ENCODE measurements at regions not wholly inside any gene's neighbourhood (a gene's known extent, or its start where the extent isn't known, plus 50 kb on each side); places are given as distances from the start of the nearest gene placed in this dataset.

DNA sequence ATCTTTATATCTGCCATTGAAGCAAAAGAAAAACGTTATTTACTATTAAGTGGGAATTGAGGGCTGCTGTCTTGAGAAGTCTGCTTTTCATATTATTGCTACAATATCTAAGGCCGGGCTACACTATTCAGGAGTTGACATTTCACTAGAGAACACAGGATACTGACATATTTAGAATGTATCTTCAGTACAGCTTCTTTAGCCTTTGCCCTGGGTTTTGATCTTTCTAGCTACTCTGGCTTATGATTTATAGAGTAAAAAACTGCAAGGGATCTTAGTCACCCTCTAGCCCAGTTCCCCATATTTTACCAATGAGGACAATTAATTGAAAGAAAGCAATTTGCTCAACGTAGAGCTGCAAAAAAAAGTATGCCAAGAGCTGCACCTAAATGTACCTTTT, 307.4 kb upstream of the DPPA4 start:
- 57 to 58% methylated on average over 3 of the region's 3 CpGs for WGBS, 2 donors
- ATAC-seq (ENCODE audit: low FRiP score in 2 of 2): no peak
- Histone ChIP-seq H3K27ac (no peak overlapping the region), H3K9me3 (no peaks in the 10 kb centered on the region), H3K4me3 (no peak overlapping the region), H3K4me1 (no peaks in the 10 kb centered on the region), H3K27me3 (no peaks in the 10 kb centered on the region), H3K36me3 (no peaks in the 10 kb centered on the region)
- no peak for DNase-seq
- TF ChIP-seq POLR2AphosphoS5 (IDR thresholded peaks at IDR 0.05): no peak
- TF ChIP-seq EP300 (IDR thresholded peaks at IDR 0.05): no peak
- TF ChIP-seq POLR2A (IDR thresholded peaks at IDR 0.05): no peak
- TF ChIP-seq, protein P1, sequence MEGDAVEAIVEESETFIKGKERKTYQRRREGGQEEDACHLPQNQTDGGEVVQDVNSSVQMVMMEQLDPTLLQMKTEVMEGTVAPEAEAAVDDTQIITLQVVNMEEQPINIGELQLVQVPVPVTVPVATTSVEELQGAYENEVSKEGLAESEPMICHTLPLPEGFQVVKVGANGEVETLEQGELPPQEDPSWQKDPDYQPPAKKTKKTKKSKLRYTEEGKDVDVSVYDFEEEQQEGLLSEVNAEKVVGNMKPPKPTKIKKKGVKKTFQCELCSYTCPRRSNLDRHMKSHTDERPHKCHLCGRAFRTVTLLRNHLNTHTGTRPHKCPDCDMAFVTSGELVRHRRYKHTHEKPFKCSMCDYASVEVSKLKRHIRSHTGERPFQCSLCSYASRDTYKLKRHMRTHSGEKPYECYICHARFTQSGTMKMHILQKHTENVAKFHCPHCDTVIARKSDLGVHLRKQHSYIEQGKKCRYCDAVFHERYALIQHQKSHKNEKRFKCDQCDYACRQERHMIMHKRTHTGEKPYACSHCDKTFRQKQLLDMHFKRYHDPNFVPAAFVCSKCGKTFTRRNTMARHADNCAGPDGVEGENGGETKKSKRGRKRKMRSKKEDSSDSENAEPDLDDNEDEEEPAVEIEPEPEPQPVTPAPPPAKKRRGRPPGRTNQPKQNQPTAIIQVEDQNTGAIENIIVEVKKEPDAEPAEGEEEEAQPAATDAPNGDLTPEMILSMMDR (IDR thresholded peaks at IDR 0.05): no peak

GRCh38 chr3:109648027-109648426, 310.7 kb upstream of the DPPA4 start:
- no peak for DNase-seq
- no peak overlapping the region for H3K27ac ChIP-seq
- no peak overlapping the region for H3K4me3 ChIP-seq
- no peak for ATAC-seq (ENCODE audit: low FRiP score in 2 of 2)
- no peaks in the 10 kb centered on the region for H3K36me3 ChIP-seq
- 53% methylated on average over 6 of the region's 6 CpGs; no CpG with 5 or more reads in 1 of the 2 donors for WGBS, 2 donors
- no peaks in the 10 kb centered on the region for H3K9me3 ChIP-seq
- H3K27me3 ChIP-seq: no peaks in the 10 kb centered on the region
- TF ChIP-seq POLR2A (IDR thresholded peaks at IDR 0.05) (no peak), EP300 (IDR thresholded peaks at IDR 0.05) (no peak), POLR2AphosphoS5 (IDR thresholded peaks at IDR 0.05) (no peak)
- TF ChIP-seq, protein P1 (IDR thresholded peaks at IDR 0.05): no peak
- no peaks in the 10 kb centered on the region for H3K4me1 ChIP-seq

- ATAC-seq (ENCODE audit: low FRiP score in 2 of 2) (no peak), DNase-seq (no peak)
- Histone ChIP-seq H3K4me1 (no peaks in the 10 kb centered on the region), H3K27me3 (no peaks in the 10 kb centered on the region), H3K27ac (no peak overlapping the region), H3K9me3 (peaks cover 0 to 5% (median 0%) of the 10 kb centered on the region in 4 donors), H3K36me3 (no peaks in the 10 kb centered on the region), H3K4me3 (no peak overlapping the region)
- TF ChIP-seq, protein P1 (IDR thresholded peaks at IDR 0.05): no peak
- TF ChIP-seq POLR2AphosphoS5 (IDR thresholded peaks at IDR 0.05) (no peak), EP300 (IDR thresholded peaks at IDR 0.05) (no peak), POLR2A (IDR thresholded peaks at IDR 0.05) (no peak)
These were observed 318.9 kb upstream of the DPPA4 start for GRCh38 chr3:109656225-109656624.

GRCh38 chr3:109678600-109678999, 341.3 kb upstream of the DPPA4 start:
- no peak for DNase-seq
- Histone ChIP-seq H3K4me1 (no peaks in the 10 kb centered on the region), H3K36me3 (no peaks in the 10 kb centered on the region), H3K9me3 (no peaks in the 10 kb centered on the region), H3K27ac (no peak overlapping the region), H3K4me3 (no peak overlapping the region), H3K27me3 (no peaks in the 10 kb centered on the region)
- no peak for ATAC-seq (ENCODE audit: low FRiP score in 2 of 2)
- no peak for TF ChIP-seq EP300 (IDR thresholded peaks at IDR 0.05)
- no peak for TF ChIP-seq POLR2AphosphoS5 (IDR thresholded peaks at IDR 0.05)
- TF ChIP-seq, protein P1 (IDR thresholded peaks at IDR 0.05): no peak
- TF ChIP-seq POLR2A (IDR thresholded peaks at IDR 0.05): no peak

GRCh38 chr3:109679664-109680063, 342.3 kb upstream of the DPPA4 start:
- no peak for ATAC-seq (ENCODE audit: low FRiP score in 2 of 2)
- Histone ChIP-seq H3K36me3 (no peaks in the 10 kb centered on the region), H3K27me3 (no peaks in the 10 kb centered on the region), H3K4me1 (no peaks in the 10 kb centered on the region), H3K4me3 (no peak overlapping the region), H3K27ac (no peak overlapping the region), H3K9me3 (no peaks in the 10 kb centered on the region)
- 69 to 73% methylated on average over 4 of the region's 4 CpGs for WGBS, 2 donors
- TF ChIP-seq POLR2AphosphoS5 (IDR thresholded peaks at IDR 0.05) (no peak), EP300 (IDR thresholded peaks at IDR 0.05) (no peak), POLR2A (IDR thresholded peaks at IDR 0.05) (no peak)
- TF ChIP-seq, protein P1 (IDR thresholded peaks at IDR 0.05): no peak
- no peak for DNase-seq
